GM18511 (cell line): ENCODE measurements at regions not wholly inside any gene's neighbourhood (a gene's known extent, or its start where the extent isn't known, plus 50 kb on each side); places are given as distances from the start of the nearest gene placed in this dataset.

Source experiments
- ATAC-seq: cut with Tn5 transposase; IDR thresholded peaks from one replicate; pipeline ENCODE4 v1.9.1; 2021; ENCODE audit warnings: mild to moderate bottlenecking, moderate library complexity; ENCODE audit not compliant: unreplicated experiment

- ATAC-seq = no peak
Measured at GRCh38 chr4:44861756-44862155, 135.4 kb upstream of the GNPDA2 start.

GRCh38 chr4:44859477-44859876, 133.1 kb upstream of the GNPDA2 start:
- no peak for ATAC-seq

GRCh38 chr4:44848466-44848865, 122.1 kb upstream of the GNPDA2 start:
- no peak for ATAC-seq

GRCh38 chr4:44845993-44846392, 119.6 kb upstream of the GNPDA2 start:
- no peak for ATAC-seq

- ATAC-seq = no peak
Measured at GRCh38 chr4:44845309-44845708, 119.0 kb upstream of the GNPDA2 start.

- ATAC-seq = no peak
Measured at GRCh38 chr4:44842531-44842930, 116.2 kb upstream of the GNPDA2 start.

- no peak for ATAC-seq
Measured at GRCh38 chr4:44817930-44818329, 91.6 kb upstream of the GNPDA2 start.

GRCh38 chr4:44806071-44806470, 79.7 kb upstream of the GNPDA2 start:
- ATAC-seq = no peak

- ATAC-seq = no peak
Measured at GRCh38 chr4:44804301-44804700, 77.9 kb upstream of the GNPDA2 start.

- no peak for ATAC-seq
Measured at GRCh38 chr4:44801384-44801783, 75.0 kb upstream of the GNPDA2 start.

- ATAC-seq = no peak
Measured at GRCh38 chr4:44791831-44792230, 65.5 kb upstream of the GNPDA2 start.

GRCh38 chr4:44777115-44777514, 50.8 kb upstream of the GNPDA2 start:
- no peak for ATAC-seq
